A549 (cell line): ENCODE measurements at regions not wholly inside any gene's neighbourhood (a gene's known extent, or its start where the extent isn't known, plus 50 kb on each side); places are given as distances from the start of the nearest gene placed in this dataset.

Experiments
- CBX2 ChIP-seq: fragments of 200-600 bp; sonication (generic); IDR thresholded peaks from 2 replicates; pipeline ENCODE4 v1.6.1; 2016; ENCODE audit warnings: low read depth, mild to moderate bottlenecking, borderline replicate concordance
- JUNB ChIP-seq: fragments of >200 bp; sonication (Bioruptor Twin); formaldehyde crosslinking; IDR thresholded peaks from 2 replicates; pipeline ENCODE4 v1.6.1; 2016
- KDM5A ChIP-seq: fragments of 200-600 bp; sonication (generic); IDR thresholded peaks from 2 replicates; pipeline ENCODE4 v1.6.1; 2016; ENCODE audit warnings: antibody characterized with exemption, mild to moderate bottlenecking
- MYC ChIP-seq: IDR thresholded peaks from 2 replicates; pipeline ENCODE4 v1.6.1; 2012; ENCODE audit warnings: mild to moderate bottlenecking, inconsistent platforms, low read length, improper control_type of control experiment, borderline replicate concordance
- POLR2A ChIP-seq: IDR thresholded peaks from 2 replicates; pipeline ENCODE4 v1.6.1; 2012; ENCODE audit warnings: mild to moderate bottlenecking, low read length
- TF ChIP-seq, protein P1 (sequence below): fragments of >200 bp; sonication (Bioruptor Twin); formaldehyde crosslinking; IDR thresholded peaks from 3 replicates; pipeline ENCODE4 v1.5.1; 2016
- TF ChIP-seq, protein P2 (sequence below): fragments of 150-350 bp; IDR thresholded peaks from 2 replicates; pipeline ENCODE4 v1.6.1; 2014; ENCODE audit warnings: low read depth, mild to moderate bottlenecking, low read length
- TF ChIP-seq, protein P3 (sequence below): IDR thresholded peaks from 2 replicates; pipeline ENCODE4 v1.6.1; 2012
- TF ChIP-seq, protein P4 (sequence below): IDR thresholded peaks from 2 replicates; pipeline ENCODE4 v1.6.1; 2012; ENCODE audit warnings: low read depth, borderline replicate concordance
- TF ChIP-seq, protein P5 (sequence below): fragments of 450-650 bp; IDR thresholded peaks from 2 replicates; pipeline ENCODE4 v1.6.1; 2014; ENCODE audit warnings: antibody characterized with exemption

DNA sequence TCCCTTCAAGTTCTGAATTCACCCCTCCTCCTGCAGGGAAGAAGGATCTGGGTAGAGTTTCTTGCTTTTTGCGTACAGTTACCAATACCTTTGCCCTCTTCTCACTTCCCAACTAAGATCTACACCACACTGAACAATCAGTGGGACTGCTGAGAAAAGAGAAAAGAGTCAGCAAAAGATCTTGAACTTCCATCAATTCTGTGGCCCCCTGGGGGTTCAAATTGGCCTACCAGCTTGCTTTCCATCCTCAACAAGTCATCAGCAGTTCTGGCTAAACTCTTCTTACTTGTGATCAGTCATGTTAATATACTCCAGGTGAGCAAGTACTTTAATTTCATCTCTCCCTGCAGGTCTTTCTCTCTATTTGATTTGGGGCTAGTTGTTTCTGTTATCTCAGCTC is 739.3 kb upstream of the LRRTM4 start:
- TF ChIP-seq JUNB: no peak
- TF ChIP-seq, protein P1, sequence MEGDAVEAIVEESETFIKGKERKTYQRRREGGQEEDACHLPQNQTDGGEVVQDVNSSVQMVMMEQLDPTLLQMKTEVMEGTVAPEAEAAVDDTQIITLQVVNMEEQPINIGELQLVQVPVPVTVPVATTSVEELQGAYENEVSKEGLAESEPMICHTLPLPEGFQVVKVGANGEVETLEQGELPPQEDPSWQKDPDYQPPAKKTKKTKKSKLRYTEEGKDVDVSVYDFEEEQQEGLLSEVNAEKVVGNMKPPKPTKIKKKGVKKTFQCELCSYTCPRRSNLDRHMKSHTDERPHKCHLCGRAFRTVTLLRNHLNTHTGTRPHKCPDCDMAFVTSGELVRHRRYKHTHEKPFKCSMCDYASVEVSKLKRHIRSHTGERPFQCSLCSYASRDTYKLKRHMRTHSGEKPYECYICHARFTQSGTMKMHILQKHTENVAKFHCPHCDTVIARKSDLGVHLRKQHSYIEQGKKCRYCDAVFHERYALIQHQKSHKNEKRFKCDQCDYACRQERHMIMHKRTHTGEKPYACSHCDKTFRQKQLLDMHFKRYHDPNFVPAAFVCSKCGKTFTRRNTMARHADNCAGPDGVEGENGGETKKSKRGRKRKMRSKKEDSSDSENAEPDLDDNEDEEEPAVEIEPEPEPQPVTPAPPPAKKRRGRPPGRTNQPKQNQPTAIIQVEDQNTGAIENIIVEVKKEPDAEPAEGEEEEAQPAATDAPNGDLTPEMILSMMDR: no peak
- TF ChIP-seq KDM5A: no peak
- TF ChIP-seq, protein P2, sequence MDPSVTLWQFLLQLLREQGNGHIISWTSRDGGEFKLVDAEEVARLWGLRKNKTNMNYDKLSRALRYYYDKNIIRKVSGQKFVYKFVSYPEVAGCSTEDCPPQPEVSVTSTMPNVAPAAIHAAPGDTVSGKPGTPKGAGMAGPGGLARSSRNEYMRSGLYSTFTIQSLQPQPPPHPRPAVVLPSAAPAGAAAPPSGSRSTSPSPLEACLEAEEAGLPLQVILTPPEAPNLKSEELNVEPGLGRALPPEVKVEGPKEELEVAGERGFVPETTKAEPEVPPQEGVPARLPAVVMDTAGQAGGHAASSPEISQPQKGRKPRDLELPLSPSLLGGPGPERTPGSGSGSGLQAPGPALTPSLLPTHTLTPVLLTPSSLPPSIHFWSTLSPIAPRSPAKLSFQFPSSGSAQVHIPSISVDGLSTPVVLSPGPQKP: no peak
- TF ChIP-seq POLR2A: no peak
- TF ChIP-seq CBX2: no peak
- TF ChIP-seq, protein P3, sequence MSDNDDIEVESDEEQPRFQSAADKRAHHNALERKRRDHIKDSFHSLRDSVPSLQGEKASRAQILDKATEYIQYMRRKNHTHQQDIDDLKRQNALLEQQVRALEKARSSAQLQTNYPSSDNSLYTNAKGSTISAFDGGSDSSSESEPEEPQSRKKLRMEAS: no peak
- TF ChIP-seq, protein P4, sequence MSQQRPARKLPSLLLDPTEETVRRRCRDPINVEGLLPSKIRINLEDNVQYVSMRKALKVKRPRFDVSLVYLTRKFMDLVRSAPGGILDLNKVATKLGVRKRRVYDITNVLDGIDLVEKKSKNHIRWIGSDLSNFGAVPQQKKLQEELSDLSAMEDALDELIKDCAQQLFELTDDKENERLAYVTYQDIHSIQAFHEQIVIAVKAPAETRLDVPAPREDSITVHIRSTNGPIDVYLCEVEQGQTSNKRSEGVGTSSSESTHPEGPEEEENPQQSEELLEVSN: no peak
- TF ChIP-seq MYC: no peak
- TF ChIP-seq, protein P5, sequence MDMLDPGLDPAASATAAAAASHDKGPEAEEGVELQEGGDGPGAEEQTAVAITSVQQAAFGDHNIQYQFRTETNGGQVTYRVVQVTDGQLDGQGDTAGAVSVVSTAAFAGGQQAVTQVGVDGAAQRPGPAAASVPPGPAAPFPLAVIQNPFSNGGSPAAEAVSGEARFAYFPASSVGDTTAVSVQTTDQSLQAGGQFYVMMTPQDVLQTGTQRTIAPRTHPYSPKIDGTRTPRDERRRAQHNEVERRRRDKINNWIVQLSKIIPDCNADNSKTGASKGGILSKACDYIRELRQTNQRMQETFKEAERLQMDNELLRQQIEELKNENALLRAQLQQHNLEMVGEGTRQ: no peak
